Fibroblast of pulmonary artery (primary cell): ENCODE measurements at regions not wholly inside any gene's neighbourhood (a gene's known extent, or its start where the extent isn't known, plus 50 kb on each side); places are given as distances from the start of the nearest gene placed in this dataset.
A peak's percentile ranks its signal among the peaks of the same experiment; 100 is the strongest.

ENCODE experiments used
- DNase-seq: peaks from one replicate; pipeline ENCODE4 v3.0.0-alpha.2; 2010; ENCODE audit warnings: low read depth
- H3K4me3 ChIP-seq: replicated peaks from 2 replicates; pipeline ENCODE4 v1.5.1; 2011; ENCODE audit warnings: low read depth, mild to moderate bottlenecking, control low read depth, low read length, moderate library complexity
- TF ChIP-seq, protein P1 (sequence below): IDR thresholded peaks from 2 replicates; pipeline ENCODE4 v1.5.1; 2011; ENCODE audit warnings: mild to moderate bottlenecking, control low read depth, low read length, inconsistent platforms; ENCODE audit errors: missing control alignments

GRCh38 chr18:22673182-22673862 is 255.6 kb upstream of the CTAGE1 start:
- TF ChIP-seq, protein P1, sequence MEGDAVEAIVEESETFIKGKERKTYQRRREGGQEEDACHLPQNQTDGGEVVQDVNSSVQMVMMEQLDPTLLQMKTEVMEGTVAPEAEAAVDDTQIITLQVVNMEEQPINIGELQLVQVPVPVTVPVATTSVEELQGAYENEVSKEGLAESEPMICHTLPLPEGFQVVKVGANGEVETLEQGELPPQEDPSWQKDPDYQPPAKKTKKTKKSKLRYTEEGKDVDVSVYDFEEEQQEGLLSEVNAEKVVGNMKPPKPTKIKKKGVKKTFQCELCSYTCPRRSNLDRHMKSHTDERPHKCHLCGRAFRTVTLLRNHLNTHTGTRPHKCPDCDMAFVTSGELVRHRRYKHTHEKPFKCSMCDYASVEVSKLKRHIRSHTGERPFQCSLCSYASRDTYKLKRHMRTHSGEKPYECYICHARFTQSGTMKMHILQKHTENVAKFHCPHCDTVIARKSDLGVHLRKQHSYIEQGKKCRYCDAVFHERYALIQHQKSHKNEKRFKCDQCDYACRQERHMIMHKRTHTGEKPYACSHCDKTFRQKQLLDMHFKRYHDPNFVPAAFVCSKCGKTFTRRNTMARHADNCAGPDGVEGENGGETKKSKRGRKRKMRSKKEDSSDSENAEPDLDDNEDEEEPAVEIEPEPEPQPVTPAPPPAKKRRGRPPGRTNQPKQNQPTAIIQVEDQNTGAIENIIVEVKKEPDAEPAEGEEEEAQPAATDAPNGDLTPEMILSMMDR = no peak
- DNase-seq = no peak
- no peak overlapping the region for H3K4me3 ChIP-seq

GRCh38 chr18:22674272-22674671 is 256.6 kb upstream of the CTAGE1 start:
- H3K4me3 ChIP-seq = no peak overlapping the region
- TF ChIP-seq, protein P1 = no peak
- DNase-seq = peak; percentile 90

DNA sequence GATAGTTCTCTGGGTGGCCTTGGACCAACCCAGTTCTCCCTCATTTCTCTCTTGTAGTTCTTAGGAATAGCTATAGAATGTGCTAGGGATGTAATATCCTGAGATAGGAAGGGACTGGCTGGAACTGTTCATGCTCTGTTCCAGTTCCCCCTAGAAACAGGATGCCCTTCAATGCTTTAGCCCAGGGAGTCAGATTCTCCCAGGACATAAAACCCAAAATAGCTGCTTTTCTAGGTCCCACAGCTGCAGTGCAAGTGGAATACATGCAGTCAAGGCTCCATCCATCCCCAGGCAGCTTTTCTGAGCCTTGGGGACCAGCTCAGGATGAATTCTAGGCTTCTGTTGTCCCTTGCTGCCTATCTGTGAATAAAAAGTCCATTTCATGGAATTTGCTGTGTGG is 257.3 kb upstream of the CTAGE1 start:
- DNase-seq = no peak
- TF ChIP-seq, protein P1 = no peak

GRCh38 chr18:22676423-22676822 is 256.7 kb upstream of the RBBP8 start:
- no peak overlapping the region for H3K4me3 ChIP-seq
- DNase-seq = peak; percentile 69
- TF ChIP-seq, protein P1 = no peak

More for the DNA sequence above, 257.3 kb upstream of the CTAGE1 start:
- H3K4me3 ChIP-seq = no peak overlapping the region

- DNase-seq = no peak
- TF ChIP-seq, protein P1 = no peak
- H3K4me3 ChIP-seq = no peak overlapping the region
Measured at GRCh38 chr18:22678486-22678885, 254.6 kb upstream of the RBBP8 start.

- no peak for DNase-seq
Measured at GRCh38 chr18:22680944-22681343, 252.2 kb upstream of the RBBP8 start.

More at GRCh38 chr18:22680944-22681343, 252.2 kb upstream of the RBBP8 start:
- TF ChIP-seq, protein P1 = no peak
- no peak overlapping the region for H3K4me3 ChIP-seq
